Caco-2 (cell line): ENCODE measurements at regions not wholly inside any gene's neighbourhood (a gene's known extent, or its start where the extent isn't known, plus 50 kb on each side); places are given as distances from the start of the nearest gene placed in this dataset.

Experiments
- BruUV-seq: library from RNA; stranded (reverse); fragments of 400-500 nt; replicated peaks from 2 replicates; lab custom pipeline; 2021; lab: Mats Ljungman, UMichigan
- CTCF ChIA-PET: fragments of 300-600 bp; sonication (Branson Sonifier 250); formaldehyde crosslinking; loops from one replicate; lab custom pipeline; 2022; ENCODE audit warnings: antibody characterized with exemption; lab: Charles Lee
- POLR2A ChIA-PET: fragments of 300-600 bp; sonication (Branson Sonifier 250); formaldehyde crosslinking; loops from one replicate; lab custom pipeline; 2022; ENCODE audit warnings: antibody characterized with exemption; lab: Charles Lee
- DNase-seq, 2 experiments: peaks; one replicate each; pipeline versions ENCODE4 v3.0.0 to v3.0.0-alpha.2; 2020 to 2022
- H3K27me3 ChIP-seq: replicated peaks from 2 replicates; pipeline ENCODE4 v1.6.0; 2011; ENCODE audit warnings: low read length; ENCODE audit not compliant: control insufficient read depth, insufficient read depth
- H3K36me3 ChIP-seq: 2 replicates; pipeline ENCODE4 v1.5.1; 2011; ENCODE audit warnings: low read length; ENCODE audit not compliant: control insufficient read depth, insufficient read depth
- H3K4me1 ChIP-seq: fragments of 250-450 bp; sonication (Bioruptor Pico); 2 replicates; pipeline ENCODE4 v1.5.1; 2020; ENCODE audit warnings: mild to moderate bottlenecking
- H3K4me3 ChIP-seq: 2 replicates; pipeline ENCODE4 v1.5.1; 2011; ENCODE audit warnings: low read depth, mild to moderate bottlenecking, control low read depth, low read length
- H3K9me3 ChIP-seq: fragments of 250-450 bp; sonication (Bioruptor Pico); 2 replicates; pipeline ENCODE4 v1.5.1; 2020; ENCODE audit warnings: mild to moderate bottlenecking, moderate library complexity
- H3K27ac Mint-ChIP-seq: one replicate; pipeline ENCODE4 v1.8.0; 2022; ENCODE audit warnings: mixed read lengths; ENCODE audit not compliant: unreplicated experiment
- H3K27me3 Mint-ChIP-seq: one replicate; pipeline ENCODE4 v1.8.0; 2022; ENCODE audit warnings: mixed read lengths; ENCODE audit not compliant: insufficient read depth, unreplicated experiment
- H3K36me3 Mint-ChIP-seq: one replicate; pipeline ENCODE4 v1.8.0; 2022; ENCODE audit warnings: mild to moderate bottlenecking, mixed read lengths; ENCODE audit not compliant: insufficient read depth, unreplicated experiment
- H3K4me1 Mint-ChIP-seq: one replicate; pipeline ENCODE4 v1.8.0; 2022; ENCODE audit warnings: low read depth, mixed read lengths; ENCODE audit not compliant: unreplicated experiment
- H3K4me3 Mint-ChIP-seq: one replicate; pipeline ENCODE4 v1.8.0; 2022; ENCODE audit warnings: mild to moderate bottlenecking, moderate library complexity, mixed read lengths; ENCODE audit not compliant: unreplicated experiment
- H3K9me3 Mint-ChIP-seq: one replicate; pipeline ENCODE4 v1.8.0; 2022; ENCODE audit warnings: mixed read lengths; ENCODE audit not compliant: unreplicated experiment
- intact Hi-C: fragments of 100-400 bp; cut with micrococcal nuclease; formaldehyde crosslinking; loops from one replicate; pipeline ENCODE4 v1.10.0; 2022; ENCODE audit not compliant: unreplicated experiment
- TF ChIP-seq, protein P1 (sequence below), 2 experiments: fragments of 200-600 bp in 1 of 2; IDR thresholded peaks; 1 replicate in 1 of 2; 2 replicates in 1 of 2; pipeline versions ENCODE4 v1.5.1 to v1.8.0; 2011 to 2022; ENCODE audit warnings: antibody characterized with exemption in 1 of 2, control low read depth in 1 of 2, inconsistent platforms in 1 of 2, low read depth in 1 of 2, low read length in 1 of 2, mild to moderate bottlenecking in 1 of 2, moderate library complexity in 1 of 2; ENCODE audit not compliant: insufficient read depth in 1 of 2, severe bottlenecking in 1 of 2, unreplicated experiment in 1 of 2

DNA sequence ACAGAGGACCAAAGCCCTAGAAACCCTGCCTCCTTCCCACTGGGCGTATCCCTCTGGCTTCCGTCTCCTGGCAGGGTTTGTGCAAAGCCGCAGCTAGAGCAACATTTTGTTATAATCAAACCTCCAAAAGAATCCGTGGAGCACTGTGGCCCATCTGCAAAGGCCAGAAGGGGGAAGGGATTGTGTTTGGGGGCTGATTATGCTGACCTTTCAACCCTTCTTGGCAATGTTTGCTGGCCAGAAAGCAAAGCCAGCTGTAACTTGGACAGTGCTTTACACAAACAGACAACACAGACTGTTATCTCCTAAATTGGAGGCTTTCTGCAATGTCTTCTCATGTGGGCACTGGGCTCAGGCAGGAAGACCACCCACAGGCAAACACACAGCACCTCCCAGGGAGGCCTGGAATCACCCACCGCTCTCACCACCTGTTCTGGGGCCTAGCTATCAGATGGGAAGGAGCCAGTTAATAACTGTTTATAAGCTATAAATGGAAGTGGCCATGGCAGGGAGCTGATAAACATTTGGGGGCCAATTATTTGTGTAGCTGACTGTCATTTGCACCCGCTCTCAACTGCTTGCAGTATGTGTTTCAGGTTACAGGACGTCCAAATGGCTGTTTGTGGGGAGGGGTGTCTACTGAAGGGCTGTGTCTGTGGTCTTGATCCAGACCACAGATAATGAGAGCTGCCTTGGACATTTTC, 121.6 kb upstream of the ERCC6L2 start:
- BruUV-seq = no TSS peak
- H3K9me3 ChIP-seq = no peaks in the 10 kb centered on the region
- H3K4me1 Mint-ChIP-seq = peaks cover 7% of the 10 kb centered on the region
- H3K4me1 ChIP-seq = no peaks in the 10 kb centered on the region
- H3K27ac Mint-ChIP-seq = no peak overlapping the region
- H3K9me3 Mint-ChIP-seq = no peaks in the 10 kb centered on the region
- H3K36me3 ChIP-seq = no peaks in the 10 kb centered on the region
- no peak overlapping the region for H3K4me3 Mint-ChIP-seq
- intact Hi-C loops = no loop called here
- peaks cover 6% of the 10 kb centered on the region for H3K36me3 Mint-ChIP-seq
- H3K27me3 ChIP-seq = no peaks in the 10 kb centered on the region
- no peaks in the 10 kb centered on the region for H3K27me3 Mint-ChIP-seq
- CTCF ChIA-PET = interaction anchor here (0.6 kb wide), 1 partner anchor 27 kb away, joined by 4 read pairs; no protein-coding TSS in a partner anchor
- POLR2A ChIA-PET = no interaction called here
- no peak for DNase-seq
- no peak overlapping the region for H3K4me3 ChIP-seq
- TF ChIP-seq, protein P1, sequence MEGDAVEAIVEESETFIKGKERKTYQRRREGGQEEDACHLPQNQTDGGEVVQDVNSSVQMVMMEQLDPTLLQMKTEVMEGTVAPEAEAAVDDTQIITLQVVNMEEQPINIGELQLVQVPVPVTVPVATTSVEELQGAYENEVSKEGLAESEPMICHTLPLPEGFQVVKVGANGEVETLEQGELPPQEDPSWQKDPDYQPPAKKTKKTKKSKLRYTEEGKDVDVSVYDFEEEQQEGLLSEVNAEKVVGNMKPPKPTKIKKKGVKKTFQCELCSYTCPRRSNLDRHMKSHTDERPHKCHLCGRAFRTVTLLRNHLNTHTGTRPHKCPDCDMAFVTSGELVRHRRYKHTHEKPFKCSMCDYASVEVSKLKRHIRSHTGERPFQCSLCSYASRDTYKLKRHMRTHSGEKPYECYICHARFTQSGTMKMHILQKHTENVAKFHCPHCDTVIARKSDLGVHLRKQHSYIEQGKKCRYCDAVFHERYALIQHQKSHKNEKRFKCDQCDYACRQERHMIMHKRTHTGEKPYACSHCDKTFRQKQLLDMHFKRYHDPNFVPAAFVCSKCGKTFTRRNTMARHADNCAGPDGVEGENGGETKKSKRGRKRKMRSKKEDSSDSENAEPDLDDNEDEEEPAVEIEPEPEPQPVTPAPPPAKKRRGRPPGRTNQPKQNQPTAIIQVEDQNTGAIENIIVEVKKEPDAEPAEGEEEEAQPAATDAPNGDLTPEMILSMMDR (IDR thresholded peaks at IDR 0.05; ENCODE audit: insufficient read depth in 1 of 2, low read depth in 1 of 2, low read length in 1 of 2, severe bottlenecking in 1 of 2, unreplicated experiment in 1 of 2) = no peak

DNA sequence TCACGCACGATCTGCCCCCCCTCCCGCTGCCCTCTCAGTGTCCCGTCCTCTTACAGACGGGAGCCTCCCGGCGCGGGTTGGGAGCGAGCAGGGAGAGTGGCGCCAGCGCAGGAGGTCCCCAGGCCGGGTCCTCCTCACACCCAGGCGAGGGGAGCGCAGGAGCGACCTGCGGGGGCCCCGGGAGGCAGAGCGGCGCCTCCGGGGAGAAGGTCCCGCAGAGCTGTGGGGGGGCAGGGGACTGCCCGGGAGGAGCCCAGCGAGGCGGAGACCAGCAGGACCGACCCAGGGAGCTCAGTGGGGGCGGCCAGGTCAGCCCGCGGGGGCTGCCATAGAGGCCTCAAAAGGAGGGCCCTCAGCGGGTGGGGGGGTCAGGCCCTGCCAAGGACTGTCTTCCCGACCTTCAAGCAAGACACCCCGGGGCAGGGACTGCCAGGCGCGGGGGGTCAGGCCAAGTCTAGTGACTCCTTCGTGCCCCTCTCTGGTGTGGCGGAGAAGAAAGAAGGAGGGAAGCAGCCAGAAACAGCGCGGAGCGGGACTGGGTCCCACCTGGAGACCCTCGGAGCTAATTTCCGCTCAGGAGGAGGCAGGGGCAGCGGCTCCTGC, 123.3 kb upstream of the ERCC6L2 start:
- no peak overlapping the region for H3K4me3 ChIP-seq
- no peaks in the 10 kb centered on the region for H3K9me3 ChIP-seq
- intact Hi-C loops = no loop called here
- CTCF ChIA-PET = no interaction called here
- no peaks in the 10 kb centered on the region for H3K36me3 ChIP-seq
- H3K4me1 Mint-ChIP-seq = peaks cover 7% of the 10 kb centered on the region
- H3K9me3 Mint-ChIP-seq = no peaks in the 10 kb centered on the region
- no TSS peak for BruUV-seq
- peaks cover 6% of the 10 kb centered on the region for H3K36me3 Mint-ChIP-seq
- H3K27me3 Mint-ChIP-seq = no peaks in the 10 kb centered on the region
- no peaks in the 10 kb centered on the region for H3K27me3 ChIP-seq
- POLR2A ChIA-PET = no interaction called here
- H3K4me1 ChIP-seq = no peaks in the 10 kb centered on the region
- H3K4me3 Mint-ChIP-seq = no peak overlapping the region
- no peak for DNase-seq
- TF ChIP-seq, protein P1 (IDR thresholded peaks at IDR 0.05; ENCODE audit: insufficient read depth in 1 of 2, low read depth in 1 of 2, low read length in 1 of 2, severe bottlenecking in 1 of 2, unreplicated experiment in 1 of 2) = no peak
- no peak overlapping the region for H3K27ac Mint-ChIP-seq

DNA sequence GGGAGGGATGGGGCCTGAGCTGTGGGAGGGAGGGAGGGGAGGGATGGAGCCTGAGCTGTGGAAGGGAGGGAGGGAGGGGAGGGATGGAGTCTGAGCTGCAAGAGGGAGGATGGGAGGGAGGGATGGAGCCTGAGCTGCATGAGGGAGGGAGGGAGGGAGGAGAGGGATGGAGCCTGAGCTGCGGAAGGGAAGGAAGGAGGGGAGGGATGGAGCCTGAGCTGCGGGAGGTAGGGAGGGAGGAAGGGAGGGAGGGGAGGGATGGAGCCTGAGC, 124.0 kb upstream of the ERCC6L2 start:
- no peaks in the 10 kb centered on the region for H3K36me3 ChIP-seq
- H3K4me3 ChIP-seq = no peak overlapping the region
- intact Hi-C loops = no loop called here
- peaks cover 6% of the 10 kb centered on the region for H3K36me3 Mint-ChIP-seq
- ChIA-PET CTCF (no interaction called here), POLR2A (no interaction called here)
- TF ChIP-seq, protein P1 (IDR thresholded peaks at IDR 0.05; ENCODE audit: insufficient read depth in 1 of 2, low read depth in 1 of 2, low read length in 1 of 2, severe bottlenecking in 1 of 2, unreplicated experiment in 1 of 2) = no peak
- H3K27me3 Mint-ChIP-seq = no peaks in the 10 kb centered on the region
- H3K9me3 ChIP-seq = no peaks in the 10 kb centered on the region
- H3K4me1 Mint-ChIP-seq = peaks cover 7% of the 10 kb centered on the region
- no peak for DNase-seq
- no peaks in the 10 kb centered on the region for H3K27me3 ChIP-seq
- no peaks in the 10 kb centered on the region for H3K4me1 ChIP-seq
- BruUV-seq = no TSS peak
- H3K4me3 Mint-ChIP-seq = no peak overlapping the region
- H3K27ac Mint-ChIP-seq = no peak overlapping the region
- no peaks in the 10 kb centered on the region for H3K9me3 Mint-ChIP-seq
